Left lung (tissue), 4 donors: ENCODE measurements at regions not wholly inside any gene's neighbourhood (a gene's known extent, or its start where the extent isn't known, plus 50 kb on each side); places are given as distances from the start of the nearest gene placed in this dataset.

Experiments used
- ATAC-seq: fragments of 200-7000 bp; cut with Tn5 transposase; one replicate; pipeline ENCODE4 v1.9.1; 2020; ENCODE audit warnings: moderate library complexity
- DNase-seq, 4 donors: peaks; one replicate each; pipeline ENCODE4 v3.0.0-alpha.2; 2013 to 2020
- H3K27ac ChIP-seq, 2 donors: fragments of 200-600 bp; sonication (generic) in 1 of 2; one replicate each; pipeline versions ENCODE4 v1.5.0 to v1.8.0; 2020 to 2021
- H3K27me3 ChIP-seq, 2 donors: fragments of 200-600 bp; sonication (generic) in 1 of 2; one replicate each; pipeline versions ENCODE4 v1.5.0 to v1.8.0; 2020 to 2021
- H3K36me3 ChIP-seq, 2 donors: fragments of 200-600 bp; sonication (generic) in 1 of 2; one replicate each; pipeline versions ENCODE4 v1.5.0 to v1.8.0; 2020 to 2021
- H3K4me1 ChIP-seq, 2 donors: fragments of 200-600 bp; one replicate each; pipeline ENCODE4 v1.8.0; 2021
- H3K4me3 ChIP-seq, 2 donors: fragments of 200-600 bp; sonication (generic) in 1 of 2; one replicate each; pipeline versions ENCODE4 v1.5.0 to v1.8.0; 2020 to 2021; ENCODE audit warnings: mild to moderate bottlenecking in 1 of 2
- H3K9me3 ChIP-seq, 2 donors: fragments of 200-600 bp; sonication (generic) in 1 of 2; one replicate each; pipeline versions ENCODE4 v1.5.0 to v1.8.0; 2020 to 2021
- intact Hi-C, 2 donors: fragments of 100-400 bp; cut with DNase I; formaldehyde crosslinking; loops; one replicate each; pipeline versions ENCODE4 v1.11.2 to v1.14.2; 2022
- TF ChIP-seq, protein P1 (sequence below), 2 donors: fragments of 200-600 bp; sonication (generic) in 1 of 2; IDR thresholded peaks; one replicate each; pipeline versions ENCODE4 v1.5.0 to v1.8.0; 2021; ENCODE audit warnings: antibody characterized with exemption in 2 of 2
- donor health status: DM: no; HTN: yes; CAD: no.
- donor health status: DM: no; HTN: no; CAD: no.

DNA sequence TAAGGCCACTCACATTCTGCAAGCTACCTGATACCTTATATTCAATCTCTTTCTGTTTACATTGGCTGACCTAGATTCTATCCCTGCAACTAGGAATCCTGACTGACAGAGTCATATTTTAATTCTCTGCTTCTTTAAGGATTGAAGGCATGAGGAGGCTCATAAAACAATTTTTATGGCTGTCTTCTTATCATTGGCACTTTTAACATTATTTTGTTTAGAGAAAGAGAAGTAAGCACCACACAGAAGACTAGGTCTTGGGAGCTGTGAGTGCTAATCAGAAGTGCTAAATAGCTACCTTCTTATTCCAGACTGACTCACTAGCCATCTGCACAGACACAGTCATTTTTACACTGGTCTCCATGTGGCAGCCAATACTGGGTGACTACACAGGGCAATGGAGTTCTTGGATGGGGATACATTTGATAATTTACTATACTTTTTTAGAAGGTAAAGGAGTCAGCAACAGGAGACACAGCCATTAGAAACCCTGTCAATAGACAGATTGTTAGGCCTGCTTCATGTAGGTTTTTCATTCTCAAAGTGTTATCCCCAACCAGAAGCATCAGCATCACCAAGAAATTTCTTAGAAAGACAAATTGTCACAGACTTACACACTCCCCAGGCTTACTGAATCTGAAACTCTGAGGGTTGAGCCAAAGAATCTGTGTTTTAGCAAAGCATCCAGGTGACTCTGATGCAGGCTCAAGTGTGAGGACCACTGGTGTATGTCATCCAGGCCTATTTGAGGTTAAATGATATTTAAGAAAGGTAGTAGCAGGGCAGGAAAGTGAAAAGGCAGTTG is 214.1 kb downstream of the DUSP6 start:
- Histone ChIP-seq H3K4me3 (no peak overlapping the region), H3K9me3 (no peaks in the 10 kb centered on the region), H3K4me1 (peaks cover 0 to 10% of the 10 kb centered on the region in 2 donors), H3K36me3 (no peaks in the 10 kb centered on the region), H3K27me3 (no peaks in the 10 kb centered on the region), H3K27ac (no peak overlapping the region)
- intact Hi-C loops, result no loop called here
- ATAC-seq (no peak), DNase-seq (no peak)
- TF ChIP-seq, protein P1, sequence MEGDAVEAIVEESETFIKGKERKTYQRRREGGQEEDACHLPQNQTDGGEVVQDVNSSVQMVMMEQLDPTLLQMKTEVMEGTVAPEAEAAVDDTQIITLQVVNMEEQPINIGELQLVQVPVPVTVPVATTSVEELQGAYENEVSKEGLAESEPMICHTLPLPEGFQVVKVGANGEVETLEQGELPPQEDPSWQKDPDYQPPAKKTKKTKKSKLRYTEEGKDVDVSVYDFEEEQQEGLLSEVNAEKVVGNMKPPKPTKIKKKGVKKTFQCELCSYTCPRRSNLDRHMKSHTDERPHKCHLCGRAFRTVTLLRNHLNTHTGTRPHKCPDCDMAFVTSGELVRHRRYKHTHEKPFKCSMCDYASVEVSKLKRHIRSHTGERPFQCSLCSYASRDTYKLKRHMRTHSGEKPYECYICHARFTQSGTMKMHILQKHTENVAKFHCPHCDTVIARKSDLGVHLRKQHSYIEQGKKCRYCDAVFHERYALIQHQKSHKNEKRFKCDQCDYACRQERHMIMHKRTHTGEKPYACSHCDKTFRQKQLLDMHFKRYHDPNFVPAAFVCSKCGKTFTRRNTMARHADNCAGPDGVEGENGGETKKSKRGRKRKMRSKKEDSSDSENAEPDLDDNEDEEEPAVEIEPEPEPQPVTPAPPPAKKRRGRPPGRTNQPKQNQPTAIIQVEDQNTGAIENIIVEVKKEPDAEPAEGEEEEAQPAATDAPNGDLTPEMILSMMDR (IDR thresholded peaks at IDR 0.05), result no peak

DNA sequence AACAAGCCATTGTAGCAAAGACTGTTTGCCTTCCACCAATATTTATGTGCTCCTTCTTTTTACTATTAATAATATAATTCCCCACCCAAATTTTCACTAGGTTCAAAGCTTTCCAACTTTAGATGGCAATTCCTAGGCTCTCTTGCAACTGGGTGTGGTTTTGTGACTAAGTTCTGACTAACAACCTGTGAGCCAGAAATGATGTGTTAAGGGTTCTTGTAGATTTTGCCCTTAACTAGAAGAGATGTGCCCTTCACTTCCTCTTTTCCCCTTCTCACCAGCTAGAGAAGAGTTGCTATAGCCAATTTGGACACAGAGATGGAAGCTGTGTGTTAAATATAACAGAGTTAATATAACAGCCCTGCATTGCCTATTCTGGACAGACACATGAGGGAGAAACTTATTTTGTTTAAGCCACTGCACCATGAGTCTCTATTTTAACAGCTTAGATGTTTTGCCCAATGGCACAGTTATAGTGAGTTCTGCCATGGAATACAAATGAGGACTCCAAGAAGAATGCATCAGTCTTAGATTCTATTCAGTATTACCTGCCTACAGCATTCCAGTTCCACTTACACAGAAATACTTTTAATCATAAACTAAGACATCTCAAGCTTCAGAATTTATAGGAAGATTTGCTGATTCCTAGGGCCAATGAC is 216.2 kb downstream of the DUSP6 start:
- no peaks in the 10 kb centered on the region for H3K9me3 ChIP-seq
- peak; percentile 82 for ATAC-seq

DNA sequence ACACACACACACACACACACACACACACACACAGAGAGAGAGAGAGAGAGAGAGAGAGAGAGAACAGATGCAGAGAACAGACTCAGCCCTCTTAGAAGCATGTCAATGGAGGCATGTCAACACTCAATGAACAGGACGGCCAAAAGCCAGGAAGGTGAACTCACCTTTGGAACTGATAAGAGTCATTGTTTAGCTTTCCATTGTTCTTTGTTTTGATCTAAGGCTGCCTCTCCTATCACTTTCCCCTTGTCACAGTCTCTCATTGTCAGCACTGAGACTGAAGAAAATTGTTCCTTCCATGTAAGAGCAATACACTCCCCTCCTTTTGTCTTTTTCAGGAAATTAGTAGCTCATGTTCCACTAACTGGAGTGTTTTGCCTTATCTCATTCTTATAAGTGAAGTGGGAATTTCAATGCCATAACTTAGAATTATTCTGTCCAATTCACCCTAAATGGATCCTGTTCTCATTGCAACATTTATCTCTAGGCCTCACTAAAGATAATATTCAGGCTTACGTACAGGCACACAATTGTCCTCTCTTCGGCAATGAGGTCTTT is 218.0 kb downstream of the DUSP6 start:
- no peaks in the 10 kb centered on the region for H3K9me3 ChIP-seq
- H3K27ac ChIP-seq, result no peak overlapping the region
- H3K4me3 ChIP-seq, result no peak overlapping the region
- H3K4me1 ChIP-seq, result peaks cover 0 to 10% of the 10 kb centered on the region in 2 donors
- H3K36me3 ChIP-seq, result no peaks in the 10 kb centered on the region
- no peaks in the 10 kb centered on the region for H3K27me3 ChIP-seq
- peak; percentile 57 for ATAC-seq
- intact Hi-C loops, result no loop called here
- no peak for DNase-seq
- TF ChIP-seq, protein P1 (IDR thresholded peaks at IDR 0.05), result no peak

More for the DNA sequence above, 216.2 kb downstream of the DUSP6 start:
- Histone ChIP-seq H3K4me1 (peaks cover 0 to 10% of the 10 kb centered on the region in 2 donors), H3K27ac (peak overlapping the region in 1 of 2 donors; percentile 20), H3K4me3 (no peak overlapping the region), H3K36me3 (no peaks in the 10 kb centered on the region), H3K27me3 (no peaks in the 10 kb centered on the region)
- intact Hi-C loops, result no loop called here
- DNase-seq, result no peak
- TF ChIP-seq, protein P1 (IDR thresholded peaks at IDR 0.05), result no peak

DNA sequence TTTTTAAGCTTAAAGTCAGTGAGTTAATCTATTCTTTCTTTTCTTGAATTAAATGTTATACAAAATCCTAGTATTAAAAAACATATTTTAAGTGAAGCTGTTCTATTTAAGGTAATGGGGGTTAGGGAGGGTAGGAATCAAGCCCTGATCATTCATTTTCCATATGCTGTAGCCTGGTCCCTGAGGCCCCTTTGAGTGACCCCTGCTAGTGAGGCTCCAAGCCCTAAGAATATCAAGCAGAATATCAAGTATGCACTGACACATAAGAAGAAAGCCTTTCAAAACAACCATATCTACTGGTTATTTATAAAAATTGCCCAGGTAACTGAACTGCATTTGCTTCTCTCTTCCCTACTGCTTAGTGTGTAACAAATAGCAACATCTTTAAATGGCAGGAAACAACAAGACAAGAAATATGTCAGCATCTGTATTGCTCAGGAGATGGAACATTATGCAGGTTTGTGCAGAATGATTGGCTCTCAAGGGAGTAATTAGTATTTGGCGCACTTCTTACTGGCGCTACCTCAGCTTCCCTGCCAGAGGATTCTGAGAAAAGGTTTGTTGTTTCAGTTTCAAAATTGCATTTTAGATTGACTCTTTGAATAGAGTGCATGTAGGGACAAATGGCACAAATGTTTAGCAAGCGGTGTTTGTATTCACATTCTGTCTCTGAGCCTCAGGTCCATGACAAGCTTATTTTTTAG is 223.0 kb downstream of the DUSP6 start:
- Histone ChIP-seq H3K27ac (no peak overlapping the region), H3K36me3 (no peaks in the 10 kb centered on the region), H3K4me1 (no peaks in the 10 kb centered on the region), H3K4me3 (no peak overlapping the region), H3K9me3 (no peaks in the 10 kb centered on the region), H3K27me3 (no peaks in the 10 kb centered on the region)
- ATAC-seq, result no peak
- no peak for DNase-seq
- intact Hi-C loops, result no loop called here
- TF ChIP-seq, protein P1 (IDR thresholded peaks at IDR 0.05), result no peak
